HUES64 (cell line): ENCODE measurements at regions not wholly inside any gene's neighbourhood (a gene's known extent, or its start where the extent isn't known, plus 50 kb on each side); places are given as distances from the start of the nearest gene placed in this dataset.

Source experiments
- H3K27ac ChIP-seq: 2 replicates; pipeline ENCODE4 v1.7.0; 2013; ENCODE audit warnings: low read depth, low read length, inconsistent platforms
- H3K27me3 ChIP-seq: 2 replicates; pipeline ENCODE4 v1.6.1; 2013; ENCODE audit warnings: mild to moderate bottlenecking, low read length; ENCODE audit not compliant: insufficient read depth
- H3K36me3 ChIP-seq: 2 replicates; pipeline ENCODE4 v1.6.1; 2013; ENCODE audit warnings: mild to moderate bottlenecking, low read length; ENCODE audit not compliant: insufficient read depth
- H3K4me1 ChIP-seq: 2 replicates; pipeline ENCODE4 v1.6.1; 2013; ENCODE audit warnings: mild to moderate bottlenecking, low read length, moderate library complexity; ENCODE audit not compliant: insufficient read depth
- H3K4me3 ChIP-seq: 2 replicates; pipeline ENCODE4 v1.5.1; 2013; ENCODE audit warnings: mild to moderate bottlenecking, low read length, moderate library complexity
- H3K9ac ChIP-seq: 2 replicates; pipeline ENCODE4 v1.6.1; 2013; ENCODE audit warnings: mild to moderate bottlenecking, low read depth, low read length
- H3K9me3 ChIP-seq: 2 replicates; pipeline ENCODE4 v1.6.1; 2013; ENCODE audit warnings: low read depth, low read length; ENCODE audit not compliant: insufficient read depth
- WGBS: fragments of 150-250, 120-280 bp; methylation state at CpG from one replicate; pipeline ENCODE4 v1.1.7; 2013; ENCODE audit warnings: missing lambda C conversion rate; 5-methylcytosine and 5-hydroxymethylcytosine counted together

DNA sequence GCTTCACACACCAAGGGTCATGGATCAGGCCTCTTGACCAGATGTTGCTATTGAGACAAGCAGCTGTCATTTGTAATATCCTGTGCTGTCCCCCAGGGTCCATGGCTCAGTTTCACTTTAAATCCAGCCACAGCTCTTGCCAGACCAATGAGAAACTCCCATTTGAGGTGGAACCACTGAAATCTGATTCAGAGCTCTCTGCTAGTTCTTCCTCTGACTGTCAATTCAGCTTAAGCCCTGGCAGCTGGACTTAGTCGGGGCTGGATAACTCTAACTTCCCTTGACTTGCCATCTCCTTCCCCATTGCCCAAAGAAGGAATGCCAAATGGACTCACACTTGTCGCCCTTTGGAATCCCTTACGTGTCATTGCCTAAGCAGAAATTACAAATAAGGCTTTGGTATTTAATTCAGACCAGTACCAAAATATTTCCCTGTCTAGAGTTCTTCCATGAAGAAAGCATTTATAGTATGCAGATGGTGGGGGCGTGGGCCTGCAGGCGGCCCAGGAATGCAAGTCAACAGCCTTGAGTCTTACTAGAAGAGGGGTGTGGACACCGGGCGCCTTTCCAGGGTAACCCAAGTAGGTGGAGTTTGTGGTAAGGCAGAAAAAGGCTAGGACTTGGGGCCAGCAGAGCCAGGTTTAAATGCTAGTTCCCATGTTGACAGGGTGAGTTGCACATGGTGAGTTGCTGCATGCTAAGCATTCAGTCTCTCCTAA, 96.9 kb upstream of the TMPO start:
- Histone ChIP-seq H3K9me3 (no peaks in the 10 kb centered on the region), H3K27ac (peak overlapping the region; percentile 24; the same call in 1 of the 2 replicates), H3K4me3 (no peak overlapping the region), H3K36me3 (no peaks in the 10 kb centered on the region), H3K4me1 (peaks cover 16% of the 10 kb centered on the region; the same call in 1 of the 2 replicates), H3K9ac (no peak overlapping the region), H3K27me3 (no peaks in the 10 kb centered on the region)
- 48% methylated on average over 7 of the region's 7 CpGs for WGBS

DNA sequence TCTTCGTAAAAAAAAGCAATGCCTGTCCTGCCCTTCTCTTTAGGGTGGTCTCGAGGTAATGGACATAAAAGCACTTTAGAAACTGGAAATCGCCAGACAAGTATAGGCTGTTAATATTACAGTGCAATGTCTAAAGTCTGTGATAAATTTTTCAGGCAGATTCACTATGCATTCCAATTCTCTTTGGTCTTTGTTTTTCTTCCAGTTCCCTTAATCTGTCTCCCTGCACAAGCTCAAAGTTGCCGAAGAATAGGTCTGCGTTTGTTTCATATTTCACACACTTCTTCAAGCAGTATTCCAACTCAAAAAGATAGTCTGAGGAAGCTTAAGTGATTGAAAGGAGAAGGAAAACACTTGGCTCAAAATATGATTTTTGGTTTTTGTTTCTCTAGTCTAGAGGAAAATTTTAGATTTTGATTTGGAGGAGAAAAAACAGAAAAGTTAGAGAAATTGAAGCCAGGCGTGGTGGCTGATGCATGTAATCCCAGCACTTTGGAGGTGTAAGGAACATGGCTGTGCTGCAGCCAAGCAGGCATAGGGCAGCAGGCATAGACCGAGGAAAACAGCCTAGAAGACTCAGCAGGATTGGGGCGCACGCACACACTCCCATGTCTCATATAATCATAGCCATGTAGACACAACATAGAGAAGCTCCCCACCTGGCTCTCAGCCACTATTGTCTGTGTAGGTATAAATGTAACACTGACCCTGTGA, 96.2 kb upstream of the TMPO start:
- Histone ChIP-seq H3K4me1 (peaks cover 13% of the 10 kb centered on the region; the same call in 1 of the 2 replicates), H3K27me3 (no peaks in the 10 kb centered on the region), H3K4me3 (no peak overlapping the region), H3K36me3 (no peaks in the 10 kb centered on the region), H3K9ac (no peak overlapping the region), H3K27ac (0 out of 2 replicates have a peak overlapping the region, but pooled peaks have one; percentile 24), H3K9me3 (no peaks in the 10 kb centered on the region)
- 82% methylated on average over 9 of the region's 9 CpGs for WGBS

DNA sequence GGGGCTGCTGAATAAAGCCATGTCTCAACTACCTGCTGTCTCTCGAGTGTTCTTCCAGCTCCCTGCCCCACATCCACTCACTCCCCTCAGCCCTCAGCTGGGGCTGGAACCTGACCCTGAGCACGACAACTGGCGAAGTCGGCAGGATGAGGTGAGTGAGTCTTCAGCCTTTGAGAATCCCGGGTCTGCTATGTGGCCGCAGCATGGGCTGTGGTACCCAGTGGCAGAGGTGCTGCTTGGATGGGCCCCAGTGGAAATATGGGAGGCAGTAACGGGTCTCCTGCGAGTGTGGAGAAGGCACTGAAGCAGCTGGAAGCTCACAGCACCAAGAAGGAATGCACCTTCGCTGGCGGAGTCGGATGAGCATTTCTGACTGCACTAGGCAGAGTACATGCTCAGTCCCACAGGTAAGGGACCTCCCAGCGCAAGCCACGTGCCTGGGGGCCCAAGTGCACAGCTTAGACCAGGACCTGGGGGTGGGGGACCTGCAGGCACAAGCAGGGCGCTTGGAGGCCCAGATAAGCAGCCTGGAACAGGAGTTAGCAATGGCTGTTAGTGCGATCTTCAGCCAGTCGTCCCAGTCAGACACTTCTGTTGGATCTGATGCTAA, 95.5 kb upstream of the TMPO start:
- H3K27ac ChIP-seq = no peak overlapping the region
- H3K4me3 ChIP-seq = no peak overlapping the region

DNA sequence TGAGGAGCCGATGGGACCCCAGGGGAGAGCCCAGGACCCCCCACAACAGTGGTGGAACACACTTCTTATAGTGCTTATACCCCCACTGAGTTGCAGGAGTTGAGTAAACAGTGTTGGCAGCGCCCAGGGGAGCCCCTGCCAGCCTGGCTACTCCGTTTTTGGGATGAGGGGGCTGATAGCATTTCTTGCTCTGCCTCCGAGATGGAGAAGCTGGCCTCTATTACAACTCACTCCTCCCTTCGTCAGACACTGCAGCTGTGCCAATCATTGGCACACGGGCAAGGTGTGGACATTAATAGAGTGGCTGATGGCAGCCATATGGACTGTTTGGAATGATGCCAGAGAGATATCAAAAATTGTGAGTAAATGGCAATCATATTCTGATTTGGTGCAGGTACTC, 94.9 kb upstream of the TMPO start:
- Histone ChIP-seq H3K27ac (no peak overlapping the region), H3K9ac (no peak overlapping the region), H3K4me3 (no peak overlapping the region), H3K9me3 (no peaks in the 10 kb centered on the region), H3K27me3 (no peaks in the 10 kb centered on the region), H3K36me3 (no peaks in the 10 kb centered on the region), H3K4me1 (peaks cover 13% of the 10 kb centered on the region; the same call in 1 of the 2 replicates)
- WGBS = 94% methylated on average over 6 of the region's 6 CpGs

More for the DNA sequence above, 95.5 kb upstream of the TMPO start:
- Histone ChIP-seq H3K36me3 (no peaks in the 10 kb centered on the region), H3K27me3 (no peaks in the 10 kb centered on the region), H3K4me1 (peaks cover 13% of the 10 kb centered on the region; the same call in 1 of the 2 replicates), H3K9me3 (no peaks in the 10 kb centered on the region), H3K9ac (no peak overlapping the region)
- WGBS = 81% methylated on average over 16 of the region's 16 CpGs

DNA sequence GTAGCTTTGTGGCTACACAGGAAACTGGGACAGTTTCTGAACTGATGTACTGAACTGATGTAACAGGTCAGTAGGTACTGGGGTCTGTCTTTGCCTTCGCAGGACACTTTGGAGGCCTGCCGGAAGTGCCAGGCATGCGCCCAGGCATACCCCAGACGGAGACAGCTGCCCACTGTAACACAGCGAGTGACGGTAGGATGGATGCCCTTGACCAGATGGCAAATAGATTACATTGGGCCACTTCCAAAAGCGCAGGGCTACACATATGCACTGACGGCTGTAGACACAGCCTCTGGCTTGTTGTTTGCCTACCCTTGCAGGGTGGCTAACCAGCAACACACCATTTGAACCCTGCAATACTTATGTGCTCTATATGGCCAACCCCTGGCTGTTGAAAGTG, 94.1 kb upstream of the TMPO start:
- Histone ChIP-seq H3K27me3 (no peaks in the 10 kb centered on the region), H3K27ac (no peak overlapping the region), H3K4me3 (no peak overlapping the region), H3K9me3 (no peaks in the 10 kb centered on the region), H3K4me1 (peaks cover 13% of the 10 kb centered on the region; the same call in 1 of the 2 replicates), H3K36me3 (no peaks in the 10 kb centered on the region), H3K9ac (no peak overlapping the region)
- 96% methylated on average over 8 of the region's 8 CpGs for WGBS

GRCh38 chr12:98422359-98422758, 93.0 kb upstream of the TMPO start:
- Histone ChIP-seq H3K9me3 (no peaks in the 10 kb centered on the region), H3K27me3 (no peaks in the 10 kb centered on the region), H3K36me3 (no peaks in the 10 kb centered on the region), H3K4me3 (no peak overlapping the region), H3K9ac (no peak overlapping the region), H3K4me1 (peaks cover 13% of the 10 kb centered on the region; the same call in 1 of the 2 replicates), H3K27ac (no peak overlapping the region)
- WGBS = 93% methylated on average over 11 of the region's 11 CpGs

DNA sequence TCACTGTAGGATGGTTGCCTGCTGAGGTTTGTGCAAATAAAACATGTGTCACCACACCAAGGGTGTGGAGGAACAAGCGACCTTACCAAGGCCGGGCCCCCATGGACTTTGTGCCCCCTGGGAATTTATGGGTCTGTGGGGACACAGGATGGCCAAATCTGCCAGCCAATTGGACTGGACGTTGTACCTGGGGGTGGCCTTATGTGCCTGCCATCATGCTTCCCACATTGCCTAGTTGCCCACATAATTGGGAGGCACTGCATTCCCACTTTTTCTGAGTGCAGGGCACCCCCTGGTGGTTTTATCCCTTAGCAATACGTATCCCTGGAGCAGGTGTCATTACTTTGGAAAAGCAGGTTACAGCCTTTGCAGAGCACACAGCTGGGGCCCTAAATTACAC, 92.6 kb upstream of the TMPO start:
- no peaks in the 10 kb centered on the region for H3K27me3 ChIP-seq
- peaks cover 13% of the 10 kb centered on the region; the same call in 1 of the 2 replicates for H3K4me1 ChIP-seq
- H3K9me3 ChIP-seq = no peaks in the 10 kb centered on the region
- 81% methylated on average over 4 of the region's 4 CpGs for WGBS
- no peak overlapping the region for H3K9ac ChIP-seq
- H3K36me3 ChIP-seq = no peaks in the 10 kb centered on the region
- no peak overlapping the region for H3K4me3 ChIP-seq
- H3K27ac ChIP-seq = no peak overlapping the region

DNA sequence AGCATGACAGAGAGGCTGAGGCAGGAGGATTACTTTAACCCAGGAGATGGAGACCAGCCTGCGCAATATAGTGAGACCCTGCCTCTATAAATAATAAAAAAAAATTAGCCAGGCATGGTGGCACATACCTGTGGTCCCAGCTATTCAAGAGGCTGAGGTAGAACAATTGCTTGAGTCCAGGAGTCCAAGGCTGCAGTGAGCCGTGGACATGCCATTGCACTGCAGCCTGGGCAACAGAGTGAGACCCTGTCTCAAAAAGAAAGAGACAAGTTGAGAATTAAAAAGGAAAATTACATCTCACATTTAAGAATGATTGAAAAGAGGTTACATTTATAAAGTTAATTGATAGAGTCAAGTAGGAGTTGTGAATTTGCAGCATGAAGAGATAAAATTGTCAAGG, 91.4 kb upstream of the TMPO start:
- no peaks in the 10 kb centered on the region for H3K9me3 ChIP-seq
- H3K9ac ChIP-seq = no peak overlapping the region
- no peak overlapping the region for H3K27ac ChIP-seq
- H3K27me3 ChIP-seq = no peaks in the 10 kb centered on the region
- 67% methylated on average over 2 of the region's 2 CpGs for WGBS
- no peak overlapping the region for H3K4me3 ChIP-seq
- H3K36me3 ChIP-seq = no peaks in the 10 kb centered on the region
- H3K4me1 ChIP-seq = peaks cover 3% of the 10 kb centered on the region; the same call in 1 of the 2 replicates

- Histone ChIP-seq H3K27ac (no peak overlapping the region), H3K4me1 (no peaks in the 10 kb centered on the region), H3K36me3 (no peaks in the 10 kb centered on the region), H3K27me3 (no peaks in the 10 kb centered on the region), H3K9me3 (no peaks in the 10 kb centered on the region), H3K9ac (no peak overlapping the region), H3K4me3 (no peak overlapping the region)
- WGBS = 35% methylated on average over 7 of the region's 9 CpGs
These were observed 90.5 kb upstream of the TMPO start for GRCh38 chr12:98424726-98425401.

- H3K36me3 ChIP-seq = no peaks in the 10 kb centered on the region
- H3K4me1 ChIP-seq = no peaks in the 10 kb centered on the region
- H3K27me3 ChIP-seq = no peaks in the 10 kb centered on the region
- H3K4me3 ChIP-seq = no peak overlapping the region
- H3K27ac ChIP-seq = no peak overlapping the region
- no peak overlapping the region for H3K9ac ChIP-seq
- H3K9me3 ChIP-seq = no peaks in the 10 kb centered on the region
- WGBS = 85% methylated on average over 4 of the region's 4 CpGs
These were observed 89.5 kb upstream of the TMPO start for GRCh38 chr12:98425859-98426258.

DNA sequence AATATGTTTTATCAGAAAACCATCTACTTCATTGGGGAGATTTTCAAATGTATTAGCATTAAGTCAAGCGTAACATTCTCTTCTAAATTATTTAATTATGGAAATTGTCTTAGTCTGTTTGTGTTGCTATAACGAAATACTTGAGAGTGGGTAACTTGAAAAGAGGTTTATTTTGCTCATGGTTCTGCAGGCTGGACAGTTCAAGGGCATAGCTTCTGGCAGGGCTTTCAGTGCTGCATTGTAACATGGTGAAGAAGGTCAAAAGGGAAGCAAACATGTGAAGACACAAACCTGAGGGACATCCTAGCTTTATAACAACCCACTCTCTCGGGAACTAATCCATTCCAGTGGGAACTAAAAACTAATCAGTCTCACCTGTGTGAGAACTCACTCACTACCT, 84.3 kb upstream of the TMPO start:
- WGBS = 90% methylated on average over 2 of the region's 3 CpGs
- Histone ChIP-seq H3K4me3 (no peak overlapping the region), H3K27ac (no peak overlapping the region), H3K36me3 (no peaks in the 10 kb centered on the region), H3K9me3 (0 out of 2 replicates have a peak, but pooled peaks cover 7% of the 10 kb centered on the region), H3K27me3 (no peaks in the 10 kb centered on the region), H3K4me1 (no peaks in the 10 kb centered on the region), H3K9ac (no peak overlapping the region)
